H1 (cell line): ENCODE measurements at regions not wholly inside any gene's neighbourhood (a gene's known extent, or its start where the extent isn't known, plus 50 kb on each side); places are given as distances from the start of the nearest gene placed in this dataset.
"Not testable (repeated sequence)": the region's sequence is repeated elsewhere in the genome, so short reads cannot be mapped to it uniquely, and the experiment has no call there.

Experiments used
- CTCF ChIA-PET: fragments of 300-600 bp; sonication (Branson Sonifier 250); formaldehyde crosslinking; loops from one replicate; lab custom pipeline; 2021; ENCODE audit not compliant: partially characterized antibody; lab: Charles Lee
- POLR2A ChIA-PET: fragments of 300-600 bp; sonication (Branson Sonifier 250); formaldehyde crosslinking; loops from one replicate; lab custom pipeline; 2021; ENCODE audit warnings: inconsistent platforms; ENCODE audit not compliant: partially characterized antibody; lab: Charles Lee
- DNase-seq, 2 experiments: peaks; one replicate each; pipeline versions ENCODE4 v3.0.0 to v3.0.0-alpha.2; 2010 to 2022; ENCODE audit warnings: low spot score in 2 of 2, low read depth in 1 of 2, mixed read lengths in 1 of 2
- FAIRE-seq: peaks from 2 replicates; lab custom pipeline; 2011; peaks lifted over from hg19 to GRCh38; lab: Jason Lieb, UNC
- H2AFZ ChIP-seq: 2 replicates; pipeline ENCODE4 v1.8.1; 2012; ENCODE audit warnings: low read length, inconsistent platforms
- H2AK5ac ChIP-seq: 2 replicates; pipeline ENCODE4 v1.6.1; 2013; ENCODE audit warnings: low read depth, low read length
- H2BK120ac ChIP-seq: replicated peaks from 2 replicates; pipeline ENCODE3; 2013; ENCODE audit warnings: low read depth, low read length, inconsistent platforms
- H2BK12ac ChIP-seq: 2 replicates; pipeline ENCODE4 v1.6.1; 2013; ENCODE audit warnings: low read depth, low read length
- H2BK15ac ChIP-seq: 2 replicates; pipeline ENCODE4 v1.6.1; 2013; ENCODE audit warnings: low read length
- H2BK20ac ChIP-seq: 2 replicates; pipeline ENCODE4 v1.6.1; 2013; ENCODE audit warnings: low read length
- H2BK5ac ChIP-seq: 2 replicates; pipeline ENCODE4 v1.6.1; 2013; ENCODE audit warnings: low read depth, low read length
- H3K14ac ChIP-seq: 2 replicates; pipeline ENCODE4 v1.6.1; 2013; ENCODE audit warnings: inconsistent platforms; ENCODE audit not compliant: insufficient read length
- H3K18ac ChIP-seq: 2 replicates; pipeline ENCODE4 v1.6.1; 2013; ENCODE audit warnings: low read length; ENCODE audit errors: extremely low read depth
- H3K23ac ChIP-seq: 2 replicates; pipeline ENCODE4 v1.6.1; 2013; ENCODE audit warnings: inconsistent platforms; ENCODE audit not compliant: insufficient read length
- H3K23me2 ChIP-seq: 2 replicates; pipeline ENCODE4 v1.6.1; 2013; ENCODE audit warnings: low read depth, low read length
- H3K27ac ChIP-seq: 2 replicates; pipeline ENCODE4 v1.6.1; 2011; ENCODE audit warnings: low read depth, low read length, inconsistent platforms
- H3K27me3 ChIP-seq, 4 experiments: replicated peaks in 1 of 4; 1 replicate in 1 of 4; 2 replicates in 3 of 4; pipeline versions ENCODE4 v1.6.1 to v1.8.1; 2011 to 2013; ENCODE audit warnings: low read length in 3 of 4, mild to moderate bottlenecking in 3 of 4, inconsistent platforms in 2 of 4, mixed read lengths in 2 of 4, moderate library complexity in 1 of 4; ENCODE audit not compliant: control insufficient read depth in 3 of 4, insufficient read depth in 3 of 4; ENCODE audit errors: extremely low read depth in 1 of 4
- H3K36me3 ChIP-seq, 4 experiments: 2 replicates each; pipeline versions ENCODE4 v1.6.1 to v1.8.1; 2011 to 2013; ENCODE audit warnings: mild to moderate bottlenecking in 4 of 4, low read length in 3 of 4, moderate library complexity in 2 of 4, control low read depth in 1 of 4, inconsistent platforms in 1 of 4; ENCODE audit not compliant: insufficient read depth in 4 of 4, control insufficient read depth in 2 of 4
- H3K4ac ChIP-seq: replicated peaks from 2 replicates; pipeline ENCODE3; 2013; ENCODE audit warnings: low read length, low read depth, mixed read lengths, inconsistent platforms; ENCODE audit not compliant: insufficient read length
- H3K4me1 ChIP-seq, 4 experiments: replicated peaks in 1 of 4; 1 replicate in 1 of 4; 2 replicates in 3 of 4; pipeline versions ENCODE4 v1.6.1 to v1.8.1; 2011 to 2013; ENCODE audit warnings: low read length in 3 of 4, inconsistent platforms in 2 of 4, mixed read lengths in 1 of 4; ENCODE audit not compliant: insufficient read depth in 4 of 4, control insufficient read depth in 3 of 4
- H3K4me2 ChIP-seq, 2 experiments: 2 replicates each; pipeline versions ENCODE4 v1.6.1 to v1.8.1; 2011 to 2013; ENCODE audit warnings: low read depth in 2 of 2, low read length in 2 of 2, control low read depth in 1 of 2, inconsistent platforms in 1 of 2, mild to moderate bottlenecking in 1 of 2; ENCODE audit not compliant: insufficient read depth in 1 of 2
- H3K4me3 ChIP-seq, 4 experiments: fragments of 200-600, 300-600 bp in 1 of 4; sonication (generic), shearing (Covaris generic), sonication (Bioruptor Twin) in 1 of 4; 2 replicates each; pipeline versions ENCODE4 v1.5.1 to v1.8.1; 2011 to 2016; ENCODE audit warnings: low read length in 4 of 4, low read depth in 3 of 4, control low read depth in 2 of 4, inconsistent platforms in 2 of 4, mild to moderate bottlenecking in 2 of 4, mixed read lengths in 1 of 4, moderate library complexity in 1 of 4; ENCODE audit not compliant: insufficient read depth in 2 of 4; ENCODE audit errors: extremely low read depth in 1 of 4
- H3K56ac ChIP-seq: replicated peaks from 2 replicates; pipeline ENCODE3; 2013; ENCODE audit warnings: low read depth, mild to moderate bottlenecking, mixed read lengths, low read length, inconsistent platforms; ENCODE audit not compliant: insufficient read length
- H3K79me1 ChIP-seq: 2 replicates; pipeline ENCODE4 v1.6.1; 2013; ENCODE audit warnings: low read depth, low read length, control low read depth
- H3K79me2 ChIP-seq, 2 experiments: 2 replicates each; pipeline versions ENCODE4 v1.6.1 to v1.8.1; 2012 to 2013; ENCODE audit warnings: low read length in 2 of 2, mild to moderate bottlenecking in 2 of 2, inconsistent platforms in 1 of 2; ENCODE audit not compliant: insufficient read depth in 2 of 2, control insufficient read depth in 1 of 2
- H3K9ac ChIP-seq, 4 experiments: replicated peaks in 1 of 4; 1 replicate in 1 of 4; 2 replicates in 3 of 4; pipeline versions ENCODE4 v1.6.1 to v1.8.1; 2011 to 2013; ENCODE audit warnings: low read depth in 3 of 4, low read length in 3 of 4, control low read depth in 2 of 4, mild to moderate bottlenecking in 2 of 4, moderate library complexity in 2 of 4, inconsistent platforms in 1 of 4; ENCODE audit errors: extremely low read depth in 1 of 4
- H3K9me3 ChIP-seq, 2 experiments: 2 replicates each; pipeline versions ENCODE4 v1.6.1 to v1.8.1; 2012 to 2013; ENCODE audit warnings: mild to moderate bottlenecking in 2 of 2, moderate library complexity in 2 of 2, control low read depth in 1 of 2, inconsistent platforms in 1 of 2, low read depth in 1 of 2, low read length in 1 of 2, mixed read lengths in 1 of 2; ENCODE audit not compliant: insufficient read depth in 2 of 2
- H4K20me1 ChIP-seq, 2 experiments: replicated peaks in 1 of 2; 2 replicates each; pipeline versions ENCODE3 to v1.8.1; 2011 to 2013; ENCODE audit warnings: inconsistent platforms in 2 of 2, low read length in 2 of 2, mild to moderate bottlenecking in 1 of 2; ENCODE audit not compliant: insufficient read depth in 2 of 2, control insufficient read depth in 1 of 2
- H4K5ac ChIP-seq: 2 replicates; pipeline ENCODE4 v1.6.1; 2013; ENCODE audit warnings: low read length, low read depth, mixed read lengths, inconsistent platforms; ENCODE audit not compliant: insufficient read length
- H4K8ac ChIP-seq: 2 replicates; pipeline ENCODE4 v1.8.0; 2013; ENCODE audit warnings: mild to moderate bottlenecking, moderate library complexity, low read length, inconsistent platforms; ENCODE audit not compliant: insufficient read depth; ENCODE audit errors: extremely low read depth
- H4K91ac ChIP-seq: replicated peaks from 2 replicates; pipeline ENCODE3; 2013; ENCODE audit warnings: low read length, mixed read lengths, inconsistent platforms; ENCODE audit not compliant: insufficient read length
- SUZ12 ChIP-seq: fragments of 200-600 bp; sonication (generic); IDR thresholded peaks from 2 replicates; pipeline ENCODE4 v1.6.1; 2012; ENCODE audit warnings: mild to moderate bottlenecking, inconsistent platforms, low read length, moderate library complexity, mixed read lengths
- WGBS, 2 experiments: shearing (Covaris generic) in 1 of 2; methylation state at CpG; one replicate each; pipeline versions ENCODE4 v1.1.6 to v1.1.7; 2013 to 2015; ENCODE audit warnings: low lambda C conversion rate in 2 of 2, mixed read lengths in 2 of 2, inconsistent platforms in 1 of 2, low coverage in 1 of 2, missing lambda C conversion rate in 1 of 2; ENCODE audit not compliant: insufficient replicate concordance in 2 of 2, insufficient coverage in 1 of 2, insufficient read length in 1 of 2; ENCODE audit errors: extremely low coverage in 1 of 2, missing lambda C conversion rate in 1 of 2; 5-methylcytosine and 5-hydroxymethylcytosine counted together

GRCh38 chr4:45275862-45276261 is 549.5 kb upstream of the GNPDA2 start:
- WGBS, 2 experiments, result 94% methylated on average over 21 of the region's 21 CpGs; no CpG with 5 or more reads in 1 of the 2 experiments

GRCh38 chr4:45248106-45248505 is 521.8 kb upstream of the GNPDA2 start:
- POLR2A ChIA-PET, H3K79me2 ChIP-seq, H3K23ac ChIP-seq, H2AFZ ChIP-seq, H2BK5ac ChIP-seq, H2BK12ac ChIP-seq, H3K56ac ChIP-seq, H3K79me1 ChIP-seq, H2AK5ac ChIP-seq, H3K4me3 ChIP-seq, H3K4ac ChIP-seq, H4K20me1 ChIP-seq, H4K5ac ChIP-seq, DNase-seq, H3K9ac ChIP-seq, H2BK120ac ChIP-seq, H3K9me3 ChIP-seq, CTCF ChIA-PET, H3K36me3 ChIP-seq, H3K18ac ChIP-seq, H2BK20ac ChIP-seq, H4K8ac ChIP-seq, H3K23me2 ChIP-seq, H4K91ac ChIP-seq, H3K27ac ChIP-seq, H3K4me2 ChIP-seq, H3K27me3 ChIP-seq, H3K14ac ChIP-seq, H3K4me1 ChIP-seq, H2BK15ac ChIP-seq: not testable (repeated sequence)
- WGBS, 2 experiments, result 77% methylated on average over 3 of the region's 3 CpGs; no CpG with 5 or more reads in 1 of the 2 experiments
- peak; percentile 48 for FAIRE-seq

More at GRCh38 chr4:45275862-45276261, 549.5 kb upstream of the GNPDA2 start:
- H3K14ac ChIP-seq, result no peak overlapping the region
- no peak overlapping the region for H3K4ac ChIP-seq
- H2BK5ac ChIP-seq, result no peak overlapping the region
- ChIA-PET POLR2A (no interaction called here), CTCF (interaction anchor here (0.6 to 0.7 kb wide), 4 partner anchors 70 to 412 kb away, joined by 3 to 4 read pairs (median 4); no protein-coding TSS in a partner anchor)
- DNase-seq, result no peak
- no peak overlapping the region for H2BK12ac ChIP-seq
- no peak overlapping the region for H3K23ac ChIP-seq
- H2BK120ac ChIP-seq, result no peak overlapping the region
- no peak overlapping the region for H2BK20ac ChIP-seq
- H3K79me2 ChIP-seq, result no peaks in the 10 kb centered on the region
- no peak for FAIRE-seq
- TF ChIP-seq SUZ12, result no peak
- no peak overlapping the region for H3K27ac ChIP-seq
- no peak overlapping the region for H3K56ac ChIP-seq
- no peaks in the 10 kb centered on the region for H3K4me1 ChIP-seq
- H2AK5ac ChIP-seq, result no peak overlapping the region
- no peaks in the 10 kb centered on the region for H3K36me3 ChIP-seq
- no peak overlapping the region for H2AFZ ChIP-seq
- no peak overlapping the region for H4K5ac ChIP-seq
- no peaks in the 10 kb centered on the region for H3K79me1 ChIP-seq
- no peaks in the 10 kb centered on the region for H3K27me3 ChIP-seq
- no peak overlapping the region for H3K4me2 ChIP-seq
- H3K9me3 ChIP-seq, result no peaks in the 10 kb centered on the region
- no peak overlapping the region for H2BK15ac ChIP-seq
- no peak overlapping the region for H3K18ac ChIP-seq
- no peak overlapping the region for H3K9ac ChIP-seq
- no peak overlapping the region for H4K8ac ChIP-seq
- no peak overlapping the region for H4K91ac ChIP-seq
- no peaks in the 10 kb centered on the region for H3K23me2 ChIP-seq
- no peaks in the 10 kb centered on the region for H4K20me1 ChIP-seq
- no peak overlapping the region for H3K4me3 ChIP-seq
